ENCODE measurements at regions not wholly inside any gene's neighbourhood (a gene's known extent, or its start where the extent isn't known, plus 50 kb on each side); places are given as distances from the start of the nearest gene placed in this dataset.

DNA sequence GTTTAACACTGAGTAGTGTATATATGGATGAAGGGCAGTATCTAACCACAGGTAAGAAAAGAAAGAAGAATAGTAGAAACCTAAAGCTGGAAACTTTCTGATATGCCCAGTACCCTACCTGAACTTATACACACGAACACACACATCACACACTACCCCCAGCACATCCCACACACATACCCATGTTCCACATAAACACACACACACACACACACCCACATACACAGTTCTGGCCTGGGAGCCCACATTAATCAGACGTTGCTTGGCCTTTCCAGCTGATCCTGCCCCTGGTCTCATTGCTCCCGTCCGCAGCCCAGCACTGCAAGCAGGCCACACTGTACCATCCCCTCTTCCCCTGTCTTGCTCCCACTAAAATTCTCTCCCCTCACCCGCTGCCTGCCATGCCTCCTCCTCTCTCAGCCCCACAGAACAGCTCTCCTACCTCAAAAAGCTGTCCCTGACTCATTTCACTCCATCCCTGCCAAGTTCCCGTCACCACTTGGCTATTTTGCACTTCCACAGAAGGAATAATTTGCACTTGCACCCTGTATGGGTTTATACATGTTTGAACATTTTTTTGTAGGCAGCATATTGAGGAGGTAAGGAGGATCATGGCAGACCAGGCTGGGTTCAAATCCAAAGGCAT lies 185.8 kb upstream of the PPP2R3A start:
- in situ Hi-C loops (cut with HindIII; ENCODE audit: low sequenced_read_pairs): loop anchor here (10.0 kb wide), 1 partner anchor 75 kb away; no protein-coding TSS in a partner anchor

DNA sequence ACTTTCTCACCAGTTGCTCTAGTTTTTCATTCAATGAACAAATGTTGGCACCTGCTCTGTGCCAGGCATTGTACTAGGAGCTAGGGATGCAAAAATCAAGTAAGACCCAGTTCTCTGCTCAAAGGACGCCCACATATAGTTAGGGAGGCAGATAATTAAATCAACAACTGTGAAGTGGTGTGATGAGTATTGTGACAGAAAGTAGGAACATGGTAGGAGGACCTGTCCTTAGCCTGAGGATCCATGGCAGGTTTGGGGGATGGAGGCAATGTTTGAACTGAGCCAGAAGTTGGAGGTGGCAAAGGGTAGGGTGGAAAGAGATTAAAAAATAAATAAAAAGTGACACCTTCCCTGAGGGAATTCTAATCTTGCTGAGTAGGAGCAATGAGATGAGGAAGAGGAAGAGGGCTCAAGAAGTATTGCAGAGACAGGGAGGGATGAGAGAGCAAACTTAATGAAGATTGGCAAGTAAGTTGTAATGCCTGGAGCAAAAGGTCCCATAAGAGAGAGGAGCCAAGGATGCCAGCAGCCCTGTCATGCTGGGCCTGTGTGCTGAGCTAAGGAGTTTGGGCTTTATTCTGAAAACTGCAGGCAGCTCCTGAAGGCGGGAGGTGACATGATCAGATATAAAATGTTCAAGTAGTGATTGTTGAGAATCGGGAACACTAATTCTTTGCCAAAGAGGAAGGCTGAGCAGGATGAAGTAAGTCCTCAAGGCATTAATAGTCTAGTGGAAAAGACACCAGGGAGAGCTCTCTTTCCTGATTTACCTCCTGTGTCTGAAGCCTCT lies 184.3 kb upstream of the PPP2R3A start:
- in situ Hi-C loops (cut with HindIII; ENCODE audit: low sequenced_read_pairs): loop anchor here (10.0 kb wide), 1 partner anchor 74 kb away; no protein-coding TSS in a partner anchor

- in situ Hi-C loops (cut with HindIII; ENCODE audit: low sequenced_read_pairs): loop anchor here (10.0 kb wide), 1 partner anchor 70 kb away; no protein-coding TSS in a partner anchor
These were observed 181.0 kb upstream of the PPP2R3A start for GRCh38 chr3:135784557-135784956.

GRCh38 chr3:135788146-135788545 lies 177.4 kb upstream of the PPP2R3A start:
- in situ Hi-C loops (cut with HindIII; ENCODE audit: low sequenced_read_pairs): loop anchor here (10.0 kb wide), 1 partner anchor 67 kb away; no protein-coding TSS in a partner anchor

GRCh38 chr3:135788978-135789377 lies 176.6 kb upstream of the PPP2R3A start:
- in situ Hi-C loops (cut with HindIII; ENCODE audit: low sequenced_read_pairs): loop anchor here (10.0 kb wide), 1 partner anchor 66 kb away; no protein-coding TSS in a partner anchor

DNA sequence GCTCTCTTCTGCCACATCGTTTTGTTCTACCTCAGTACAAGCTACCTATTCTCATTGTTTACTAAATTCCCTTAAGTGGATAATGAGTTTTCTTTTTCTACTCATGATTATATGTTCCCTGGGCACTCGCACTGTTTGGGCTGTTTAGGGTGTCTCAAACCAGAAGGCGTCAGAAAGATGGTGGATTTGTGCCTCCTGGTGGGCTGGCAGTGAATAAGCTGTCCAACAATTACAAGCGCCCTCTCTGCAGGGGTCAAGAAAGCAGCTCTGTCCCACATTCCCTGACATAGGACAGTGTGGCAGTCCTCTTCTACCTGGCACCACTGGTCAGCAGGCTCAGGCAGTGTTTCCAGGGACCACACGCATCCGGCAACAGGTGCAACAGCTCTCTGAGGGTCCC lies 173.4 kb upstream of the PPP2R3A start:
- in situ Hi-C loops (cut with HindIII; ENCODE audit: low sequenced_read_pairs): no loop called here

DNA sequence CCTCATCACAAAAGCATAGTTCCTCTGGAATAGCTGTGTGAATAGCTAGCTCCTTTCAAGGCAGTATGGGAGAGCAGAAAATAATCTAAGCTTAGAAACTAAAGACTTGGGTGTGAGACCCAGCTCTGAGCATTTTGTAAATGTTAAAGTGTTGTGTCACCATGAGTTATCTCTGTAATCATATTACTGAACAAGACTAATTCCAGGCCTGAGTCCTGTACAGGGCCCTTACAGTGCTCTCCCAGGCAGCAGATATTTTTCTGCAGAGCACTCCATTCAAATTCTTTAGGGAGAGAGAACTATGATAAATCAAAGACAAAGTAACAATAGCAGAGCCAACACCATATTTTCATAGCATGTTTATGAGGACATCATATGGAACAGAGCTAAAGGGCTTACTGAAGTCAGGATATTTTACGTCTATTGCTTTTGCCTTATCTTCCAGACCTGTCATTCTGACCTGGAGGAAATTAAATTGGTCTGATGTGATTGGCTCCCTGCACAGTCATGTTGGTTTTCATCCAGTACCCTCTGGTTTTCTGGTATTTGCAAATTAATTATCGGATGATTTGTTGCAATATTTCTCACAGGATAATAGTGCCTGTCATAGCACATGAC lies 172.6 kb upstream of the PPP2R3A start:
- in situ Hi-C loops (cut with HindIII; ENCODE audit: low sequenced_read_pairs): no loop called here

- in situ Hi-C loops (cut with HindIII; ENCODE audit: low sequenced_read_pairs): no loop called here
These were observed 165.4 kb upstream of the PPP2R3A start for GRCh38 chr3:135800071-135800549.

DNA sequence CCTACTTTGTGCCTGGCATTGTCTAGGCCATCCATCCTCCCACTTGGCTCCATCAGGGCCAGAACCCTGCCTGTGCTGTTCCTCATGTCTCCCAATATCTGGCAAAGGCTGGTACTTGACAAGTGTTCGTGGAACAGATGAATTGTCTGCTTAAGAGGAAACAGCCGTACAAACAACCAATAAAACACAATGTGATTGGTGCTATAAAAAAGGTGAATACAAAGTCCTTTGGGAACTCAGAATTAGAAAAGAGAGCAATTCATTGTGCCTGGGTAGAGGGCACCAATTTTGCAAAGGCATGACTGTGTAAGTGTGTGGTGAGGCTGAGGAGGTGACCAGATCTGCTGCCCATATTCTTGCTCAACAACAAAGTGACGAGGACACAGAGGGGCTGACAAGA lies 164.5 kb upstream of the PPP2R3A start:
- in situ Hi-C loops (cut with HindIII; ENCODE audit: low sequenced_read_pairs): no loop called here

DNA sequence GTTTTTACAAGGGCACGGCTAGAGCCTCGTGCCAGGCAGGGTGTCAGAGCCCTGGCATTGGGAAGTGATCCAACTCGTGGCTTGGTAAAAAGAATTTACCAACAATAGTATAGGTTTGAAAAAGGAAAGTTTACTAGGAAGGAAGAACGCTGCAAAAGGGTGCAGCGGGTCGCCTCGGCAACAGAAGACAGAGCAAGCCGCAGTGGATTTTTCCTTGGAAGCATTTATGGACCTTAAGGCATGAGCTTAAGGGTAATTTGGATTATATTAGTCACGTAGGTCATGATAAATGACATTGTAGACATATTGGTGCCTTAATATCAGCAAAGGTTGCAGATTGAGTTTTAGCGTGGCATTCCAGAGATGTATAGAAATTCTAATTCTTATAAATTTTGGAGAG lies 163.4 kb upstream of the PPP2R3A start:
- in situ Hi-C loops (cut with HindIII; ENCODE audit: low sequenced_read_pairs): no loop called here

DNA sequence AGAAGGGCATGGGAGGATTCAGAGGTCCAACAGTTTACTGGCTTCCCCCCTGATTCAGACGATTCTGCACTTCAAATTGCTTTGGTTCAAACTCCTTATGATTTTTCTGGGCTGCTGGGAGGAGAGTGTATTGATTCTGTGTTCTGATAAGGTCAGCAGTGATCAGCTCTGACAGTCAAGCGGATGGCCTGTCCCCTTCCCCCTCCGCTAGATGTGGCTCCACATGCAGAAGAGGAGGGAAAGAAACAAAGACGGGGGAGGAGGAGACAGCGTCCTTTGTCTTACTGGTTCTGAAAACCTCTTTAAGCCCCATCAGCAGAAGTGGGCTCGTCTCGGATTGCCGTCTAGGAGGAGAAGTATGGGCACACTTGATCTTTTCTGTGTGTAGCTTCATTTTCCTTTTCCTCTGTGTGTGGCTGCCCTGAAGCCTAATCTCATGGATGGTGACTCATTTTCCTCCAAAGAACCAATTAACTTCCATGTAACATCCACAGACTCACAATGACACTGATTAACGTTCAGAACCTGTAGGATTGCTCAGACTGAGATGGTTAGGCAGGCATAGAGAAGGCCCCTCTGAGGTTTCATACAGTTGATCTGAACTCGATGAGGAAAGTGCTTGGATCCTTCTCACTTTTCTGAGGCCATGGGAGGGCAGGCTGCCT lies 162.4 kb upstream of the PPP2R3A start:
- in situ Hi-C loops (cut with HindIII; ENCODE audit: low sequenced_read_pairs): no loop called here

- in situ Hi-C loops (cut with HindIII; ENCODE audit: low sequenced_read_pairs): no loop called here
These were observed 159.8 kb upstream of the PPP2R3A start for GRCh38 chr3:135805752-135806151.

GRCh38 chr3:135806317-135806716 lies 159.2 kb upstream of the PPP2R3A start:
- in situ Hi-C loops (cut with HindIII; ENCODE audit: low sequenced_read_pairs): no loop called here

GRCh38 chr3:135807879-135808278 lies 157.6 kb upstream of the PPP2R3A start:
- in situ Hi-C loops (cut with HindIII; ENCODE audit: low sequenced_read_pairs): no loop called here

GRCh38 chr3:135809021-135809634 lies 156.4 kb upstream of the PPP2R3A start:
- in situ Hi-C loops (cut with HindIII; ENCODE audit: low sequenced_read_pairs): no loop called here

- in situ Hi-C loops (cut with HindIII; ENCODE audit: low sequenced_read_pairs): no loop called here
These were observed 153.9 kb upstream of the PPP2R3A start for GRCh38 chr3:135811651-135812050.

GRCh38 chr3:135812057-135812456 lies 153.5 kb upstream of the PPP2R3A start:
- in situ Hi-C loops (cut with HindIII; ENCODE audit: low sequenced_read_pairs): no loop called here

DNA sequence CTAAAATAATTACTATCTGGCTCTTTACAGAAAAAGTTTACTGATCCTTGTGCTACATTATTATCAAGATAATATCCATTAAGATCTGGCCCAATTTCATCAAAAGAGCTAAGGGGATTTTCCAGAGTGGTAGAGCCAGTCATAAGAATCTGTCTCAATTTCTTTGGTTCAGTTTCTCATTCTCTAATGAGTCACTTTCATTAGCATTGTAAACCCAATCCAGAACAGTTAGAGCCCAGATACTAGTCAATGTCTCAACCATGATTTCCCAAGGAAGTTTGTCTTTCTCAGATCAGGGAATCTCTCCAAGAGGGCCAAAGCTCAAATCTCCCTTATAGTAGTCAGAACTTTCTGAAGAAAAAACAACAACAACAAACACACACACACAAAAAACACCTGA lies 131.1 kb upstream of the PPP2R3A start:
- in situ Hi-C loops (cut with HindIII; ENCODE audit: low sequenced_read_pairs): no loop called here

DNA sequence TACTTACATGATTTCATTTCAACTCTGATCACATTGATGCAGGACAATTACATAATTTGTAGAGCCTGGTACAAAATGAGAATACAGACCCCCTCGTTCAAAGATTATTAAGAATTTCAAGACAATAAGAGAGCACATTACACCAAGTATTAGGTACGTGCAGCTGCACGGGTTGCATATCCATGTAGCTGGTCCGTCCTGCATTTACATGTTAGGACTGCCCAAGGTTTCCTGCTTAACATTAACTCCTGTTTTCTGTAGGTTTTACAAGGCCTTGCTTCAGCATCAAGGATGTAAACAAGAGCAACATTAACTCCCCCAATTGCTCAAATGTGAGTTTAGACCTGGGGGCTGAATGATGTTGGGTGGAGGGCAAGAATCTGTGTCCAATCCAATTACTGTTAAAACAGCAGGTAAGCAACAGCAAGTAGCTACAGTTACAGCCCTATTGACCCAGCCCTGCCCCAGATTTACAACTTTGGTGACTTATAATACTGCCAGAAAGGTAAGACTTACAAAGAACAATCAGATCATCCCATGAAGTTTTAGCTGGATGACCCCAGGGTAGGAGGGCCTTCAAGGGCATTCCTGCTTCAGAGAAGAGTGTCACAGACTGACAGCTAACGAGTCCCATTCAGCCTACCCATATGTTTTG lies 127.4 kb upstream of the PPP2R3A start:
- in situ Hi-C loops (cut with HindIII; ENCODE audit: low sequenced_read_pairs): no loop called here

DNA sequence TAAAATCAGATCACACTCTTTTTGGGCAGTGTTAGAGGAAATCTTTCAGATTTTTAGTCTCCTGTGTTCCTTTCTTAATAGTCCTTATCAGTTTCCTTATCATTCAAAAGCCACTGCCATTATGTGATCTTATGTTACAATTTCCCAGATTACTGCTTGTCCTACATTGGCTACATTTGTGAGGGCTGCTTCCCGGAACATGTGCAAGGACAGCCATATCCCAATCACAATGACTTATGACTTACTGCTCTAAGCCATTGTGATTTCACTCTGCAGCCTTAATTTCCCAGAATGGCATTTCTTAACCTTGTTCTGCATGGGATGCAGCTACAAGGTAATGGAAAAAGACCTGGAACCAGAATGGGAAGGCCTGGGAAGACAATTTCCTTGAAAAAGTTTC lies 125.1 kb upstream of the PPP2R3A start:
- in situ Hi-C loops (cut with HindIII; ENCODE audit: low sequenced_read_pairs): no loop called here
